ENCODE measurements at regions not wholly inside any gene's neighbourhood (a gene's known extent, or its start where the extent isn't known, plus 50 kb on each side); places are given as distances from the start of the nearest gene placed in this dataset.

DNA sequence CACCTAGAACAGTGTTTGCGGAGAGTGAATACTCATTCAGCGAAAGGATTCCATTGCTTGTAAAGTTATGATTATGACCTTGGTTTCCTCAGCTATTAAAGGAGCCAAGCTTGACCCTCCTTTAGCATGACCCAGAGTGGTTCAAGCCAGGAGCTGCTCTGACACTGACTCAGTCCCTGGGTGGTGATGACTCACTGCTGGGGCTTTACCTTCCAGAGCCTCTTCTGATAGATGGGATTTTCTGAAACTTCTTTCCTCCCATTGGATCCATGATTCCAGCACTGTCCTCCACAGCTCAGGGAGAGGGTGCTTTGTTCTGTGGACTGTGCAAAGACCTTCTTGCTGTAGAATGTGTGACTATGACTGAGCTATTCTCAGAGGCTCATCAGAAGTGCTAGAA is 77.4 kb downstream of the S1PR1 start:
- DNase-seq = no peak
- intact Hi-C loops (cut with DNase I) = no loop called here

DNA sequence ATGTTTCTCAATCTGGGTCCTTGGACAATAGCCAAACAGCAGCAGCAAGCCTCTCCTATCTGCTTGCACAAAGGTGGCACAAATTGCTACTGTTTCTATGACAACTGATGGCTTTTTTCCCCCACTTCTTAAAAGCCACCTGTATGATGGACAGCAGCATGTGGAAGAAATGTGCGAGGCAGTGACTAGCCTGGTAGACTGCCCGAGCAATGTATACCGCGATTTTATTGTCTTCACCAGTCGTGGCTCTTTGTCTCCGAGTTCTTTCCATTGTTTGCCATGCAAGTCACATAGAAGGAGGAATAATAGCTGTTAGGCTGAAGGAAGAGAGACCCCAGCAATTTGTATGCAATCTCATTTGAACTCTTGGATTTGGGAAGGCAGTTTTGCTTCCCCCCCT is 79.4 kb downstream of the S1PR1 start:
- DNase-seq = no peak
- intact Hi-C loops (cut with DNase I) = no loop called here

DNA sequence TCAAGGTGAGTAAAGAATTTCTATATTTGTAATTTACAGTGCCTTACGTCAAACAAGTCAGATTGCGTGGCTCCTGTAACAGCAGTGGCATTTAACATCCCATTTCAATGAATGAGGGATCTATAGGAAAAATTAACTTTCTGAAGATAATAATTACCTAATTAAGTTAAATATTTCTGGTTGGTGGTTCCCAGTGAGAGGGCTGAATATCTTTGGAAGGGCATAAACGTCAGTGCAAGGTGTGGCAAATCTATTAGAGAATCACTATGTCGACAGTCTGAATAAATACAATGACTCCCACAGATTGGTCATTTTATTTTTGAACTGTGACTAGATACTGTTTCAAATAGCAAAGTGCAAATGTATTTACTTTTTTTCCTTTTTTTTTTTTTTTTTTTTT is 80.0 kb downstream of the S1PR1 start:
- intact Hi-C loops (cut with DNase I) = no loop called here

DNA sequence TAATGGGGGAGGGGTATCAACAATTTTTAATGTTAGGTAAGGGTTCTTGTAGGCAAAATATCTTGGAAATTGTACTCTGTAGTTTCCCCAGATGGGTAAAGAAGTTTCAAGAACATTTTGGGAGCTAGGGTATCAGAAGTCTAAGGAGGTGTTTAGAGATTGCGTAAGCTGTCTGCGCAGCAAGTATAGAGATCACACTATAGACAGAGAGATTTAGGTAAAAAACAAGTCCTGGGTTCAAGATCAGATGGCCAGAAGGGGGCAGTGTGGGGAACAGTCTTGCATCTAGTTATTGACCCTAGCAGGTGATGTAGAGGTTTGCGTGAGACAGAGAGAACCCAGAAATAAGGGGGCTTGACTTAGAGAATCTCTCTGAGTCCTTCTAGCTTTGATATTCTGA is 80.8 kb downstream of the S1PR1 start:
- intact Hi-C loops (cut with DNase I) = no loop called here
- no peak for DNase-seq

More for the DNA sequence above, 80.0 kb downstream of the S1PR1 start:
- DNase-seq = no peak

DNA sequence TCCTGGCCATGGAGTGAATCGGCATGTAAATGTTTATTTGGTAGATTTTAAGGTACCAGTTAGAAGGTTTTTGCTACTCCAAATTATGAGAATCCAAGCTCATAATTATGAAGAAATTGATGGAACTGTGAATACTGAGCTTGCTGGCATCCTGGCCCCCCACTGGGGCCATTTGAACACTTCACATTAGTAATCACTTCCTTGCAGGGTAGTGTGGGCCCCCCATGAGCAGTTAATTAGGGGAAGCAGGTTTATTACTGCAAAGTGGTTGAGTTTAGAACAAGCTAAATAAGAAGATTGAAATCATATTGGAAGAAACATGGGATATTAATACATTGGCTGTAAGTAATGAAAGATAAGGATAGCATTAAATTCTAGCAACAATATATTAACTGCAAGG is 86.7 kb downstream of the S1PR1 start:
- intact Hi-C loops (cut with DNase I) = no loop called here
- DNase-seq = no peak

DNA sequence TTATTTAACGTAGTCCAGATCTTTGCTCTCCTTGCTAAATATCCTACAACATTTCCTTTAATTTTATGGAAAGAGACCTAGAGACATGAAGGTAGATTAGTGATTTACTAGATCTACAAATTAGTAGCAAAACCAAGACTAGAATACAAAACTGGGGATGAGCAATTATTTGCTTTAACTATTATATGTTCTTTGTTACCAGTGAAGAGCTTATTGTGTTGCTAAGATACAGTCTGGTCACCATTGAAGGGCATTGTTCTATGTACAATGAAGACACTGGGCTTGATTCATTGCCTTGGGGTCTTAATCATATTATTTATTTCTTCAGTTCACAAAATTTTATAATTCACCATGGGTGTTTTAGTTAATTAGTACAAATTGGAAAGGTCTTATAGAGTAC is 88.3 kb downstream of the S1PR1 start:
- intact Hi-C loops (cut with DNase I) = no loop called here
- DNase-seq = no peak

DNA sequence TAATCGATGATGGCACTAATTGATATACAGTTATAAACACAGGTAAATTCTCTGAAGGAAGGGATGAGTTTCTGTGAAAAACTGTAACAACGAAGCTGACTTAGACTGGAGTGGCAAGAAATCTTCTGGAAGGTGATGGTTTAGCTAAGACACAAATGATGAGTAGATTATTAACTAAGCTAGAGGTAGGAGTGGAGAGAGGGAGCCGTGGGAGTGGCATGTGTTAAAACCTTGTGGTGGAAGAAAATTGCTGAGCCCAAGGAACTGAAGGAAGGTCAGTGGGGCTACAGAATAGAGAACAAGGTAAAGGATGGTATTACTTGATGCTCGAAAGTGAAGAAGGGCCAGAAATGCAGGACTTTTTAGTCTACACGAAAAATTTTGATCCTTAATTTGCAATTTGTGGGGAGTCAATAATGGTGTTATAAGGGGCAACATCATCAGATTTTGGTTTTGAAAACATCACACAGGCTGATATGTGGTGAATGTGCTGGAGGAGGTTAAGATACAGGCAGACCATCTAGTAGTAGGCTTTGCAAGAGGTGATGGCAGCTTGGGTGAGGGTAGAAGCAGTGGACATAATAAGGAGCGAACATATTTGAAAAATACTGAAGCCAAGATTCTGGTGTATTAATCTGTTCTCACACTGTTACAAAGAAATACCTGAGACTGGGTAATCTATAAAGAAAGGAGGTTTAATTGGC is 93.8 kb downstream of the S1PR1 start:
- DNase-seq = no peak
- intact Hi-C loops (cut with DNase I) = no loop called here

DNA sequence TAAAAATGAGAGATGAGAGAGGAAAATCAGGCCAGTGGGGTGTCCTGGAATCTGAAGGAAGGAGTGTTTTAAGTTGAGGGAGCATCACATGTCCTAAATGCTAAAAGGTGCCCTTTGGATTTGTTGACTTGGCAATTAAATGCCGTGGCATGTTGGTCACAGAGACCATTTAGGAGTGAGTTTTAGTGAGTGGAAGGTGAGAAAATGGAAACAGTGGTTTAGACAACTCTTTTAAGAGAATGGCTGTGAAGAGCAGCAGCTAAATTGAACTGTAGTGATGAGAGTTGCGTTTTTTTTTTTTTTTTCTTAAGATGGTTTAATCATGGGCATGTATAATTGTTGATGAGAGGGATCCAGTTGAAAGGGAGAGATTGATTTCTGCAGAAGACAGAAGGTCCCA is 95.0 kb downstream of the S1PR1 start:
- intact Hi-C loops (cut with DNase I) = no loop called here
- DNase-seq = no peak

DNA sequence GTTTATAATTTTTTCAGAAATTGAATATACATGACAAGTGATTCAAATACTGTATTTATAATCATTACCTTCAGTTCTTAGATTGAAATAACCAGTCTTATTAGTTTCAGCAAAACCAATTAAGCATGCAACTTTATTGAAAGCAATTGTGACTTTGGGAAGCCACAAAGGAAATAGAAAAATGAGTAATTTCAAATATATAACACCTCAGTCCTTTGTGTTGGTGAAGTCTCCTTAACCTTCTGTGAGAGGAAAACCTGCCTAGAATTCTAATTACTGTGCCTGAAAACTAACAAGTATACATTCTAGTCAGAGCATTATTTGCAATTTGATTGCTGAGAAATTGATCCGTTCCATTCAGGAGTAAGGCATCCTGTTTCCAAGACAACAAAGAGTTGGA is 95.8 kb downstream of the S1PR1 start:
- intact Hi-C loops (cut with DNase I) = no loop called here

DNA sequence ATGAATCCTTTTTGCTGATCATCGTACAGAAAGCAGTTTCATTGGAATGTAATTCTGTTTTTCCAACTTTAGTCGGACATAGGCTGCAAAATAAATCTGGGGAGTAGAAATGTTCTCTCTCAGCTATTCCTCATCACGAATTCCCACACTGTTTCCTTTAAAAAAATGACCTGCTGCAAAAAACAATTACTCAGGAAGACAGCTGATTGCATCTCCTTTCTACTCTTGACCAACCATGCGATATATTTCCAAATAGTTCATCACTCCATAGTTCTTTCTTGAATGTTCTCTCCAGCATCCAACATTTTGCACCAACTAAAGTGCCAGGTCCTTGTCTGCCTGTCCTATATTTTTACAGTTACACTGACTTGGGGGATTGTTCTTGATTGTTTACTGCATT is 96.4 kb downstream of the S1PR1 start:
- no peak for DNase-seq
- intact Hi-C loops (cut with DNase I) = no loop called here

More for the DNA sequence above, 95.8 kb downstream of the S1PR1 start:
- DNase-seq = no peak

DNA sequence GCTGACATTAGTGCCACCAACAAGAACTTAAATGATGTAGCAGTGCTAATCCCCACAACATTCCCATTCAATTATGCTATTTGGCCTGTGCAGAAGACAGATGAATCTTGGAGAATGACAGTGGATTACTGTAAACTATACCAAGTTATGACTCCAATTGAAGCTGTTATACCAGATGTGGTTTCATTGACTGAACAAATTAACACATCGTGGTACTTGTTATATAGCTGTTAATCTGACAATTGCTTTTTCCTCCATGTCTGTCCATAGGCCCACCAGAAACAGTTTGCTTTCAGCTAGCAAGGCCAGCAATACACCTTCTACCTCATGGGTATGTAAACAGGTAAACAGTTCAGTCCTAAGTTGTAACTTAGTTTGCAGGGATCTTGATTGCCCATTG is 101.1 kb downstream of the S1PR1 start:
- intact Hi-C loops (cut with DNase I) = no loop called here
- no peak for DNase-seq

DNA sequence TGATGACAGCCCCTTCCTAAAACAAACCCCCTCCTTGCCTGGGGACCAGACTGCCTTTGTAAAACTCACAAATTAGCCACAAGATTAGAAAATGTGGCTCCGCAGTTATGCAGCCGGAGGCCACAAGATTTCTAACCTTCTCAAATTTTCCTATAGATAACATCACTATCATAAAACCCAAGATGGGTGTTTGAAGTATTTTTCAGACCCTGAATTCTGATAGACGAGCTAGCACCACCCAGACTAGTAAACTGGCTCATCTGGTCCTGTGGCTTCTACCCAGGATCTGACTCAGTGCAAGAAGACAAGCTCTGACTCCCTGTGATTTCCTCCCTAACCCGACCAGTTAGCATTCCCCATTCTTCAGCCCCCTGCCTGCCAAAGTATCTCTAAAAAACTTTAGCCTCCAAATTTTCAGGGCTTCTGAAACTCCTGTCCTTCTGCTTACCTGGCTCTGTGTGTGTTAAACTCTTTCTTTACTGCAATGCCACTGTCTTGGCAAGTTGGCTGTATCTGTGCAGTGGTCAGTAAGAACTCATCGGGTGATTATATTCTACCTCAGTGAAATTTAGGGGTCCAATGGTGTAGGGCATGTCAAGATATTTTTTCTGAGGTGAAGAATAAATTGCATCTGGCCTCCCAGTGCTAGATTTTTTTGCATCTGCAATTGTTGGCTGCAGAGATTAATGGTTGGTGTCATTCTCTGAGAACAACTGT is 102.1 kb downstream of the S1PR1 start:
- intact Hi-C loops (cut with DNase I) = no loop called here
- no peak for DNase-seq

DNA sequence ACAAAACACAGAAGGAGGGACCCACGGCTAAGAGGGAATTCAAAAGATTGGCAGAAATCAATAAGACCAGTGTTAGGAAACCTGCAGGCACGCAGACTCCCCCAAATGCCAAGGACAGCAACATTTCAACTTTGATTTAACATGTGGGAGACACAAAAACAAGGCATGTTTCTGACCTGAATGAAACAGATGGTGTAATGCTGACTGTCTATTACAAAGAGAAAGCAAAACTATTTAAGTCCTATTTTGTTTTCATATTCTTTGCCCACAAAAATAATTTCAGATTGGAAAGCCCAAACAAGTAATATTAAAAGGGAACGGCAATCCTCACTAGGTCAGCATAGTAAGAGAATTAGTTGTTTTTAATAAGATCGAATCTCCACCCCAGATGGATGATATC is 107.9 kb downstream of the S1PR1 start:
- intact Hi-C loops (cut with DNase I) = no loop called here
- DNase-seq = no peak

DNA sequence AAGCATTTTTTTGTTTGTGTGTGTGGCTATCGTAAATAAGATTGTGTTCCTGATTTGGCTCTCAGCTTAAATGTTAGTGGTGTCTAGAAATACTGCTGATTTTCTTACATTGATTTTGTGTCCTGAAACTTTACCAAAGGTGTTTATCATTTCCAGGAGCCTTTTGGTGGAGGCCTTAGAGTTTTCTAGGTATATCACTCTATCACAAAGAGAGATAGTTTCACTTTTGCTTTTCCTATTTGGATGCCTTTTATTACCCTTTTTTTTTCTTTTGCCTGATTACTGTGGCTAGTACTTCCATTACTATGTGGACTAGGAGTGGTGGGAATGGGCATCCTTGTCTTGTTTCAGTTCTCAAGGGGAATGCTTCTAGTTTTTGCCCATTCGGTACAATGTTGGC is 109.6 kb downstream of the S1PR1 start:
- intact Hi-C loops (cut with DNase I) = no loop called here
- no peak for DNase-seq

DNA sequence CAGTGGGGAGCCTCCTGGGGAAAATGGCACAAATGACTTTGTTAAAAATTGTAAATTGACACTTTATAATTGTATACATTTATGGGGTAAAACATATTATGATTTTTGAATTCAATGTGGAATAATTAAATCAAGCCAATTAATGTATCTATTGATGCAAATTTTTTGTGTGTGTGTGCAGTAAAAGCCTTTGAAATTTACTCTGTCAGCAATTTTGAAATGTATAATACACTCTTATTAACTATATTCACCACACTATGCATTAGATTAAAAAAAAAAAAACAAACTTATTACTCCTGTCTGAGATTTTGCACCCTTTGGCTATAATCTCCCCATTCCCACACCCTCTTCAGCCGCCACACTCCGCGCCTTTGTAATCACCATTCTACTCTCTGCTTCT is 119.2 kb downstream of the S1PR1 start:
- DNase-seq = no peak
- intact Hi-C loops (cut with DNase I) = loop anchor here (5.0 kb wide), 1 partner anchor 49 kb away; no protein-coding TSS in a partner anchor

DNA sequence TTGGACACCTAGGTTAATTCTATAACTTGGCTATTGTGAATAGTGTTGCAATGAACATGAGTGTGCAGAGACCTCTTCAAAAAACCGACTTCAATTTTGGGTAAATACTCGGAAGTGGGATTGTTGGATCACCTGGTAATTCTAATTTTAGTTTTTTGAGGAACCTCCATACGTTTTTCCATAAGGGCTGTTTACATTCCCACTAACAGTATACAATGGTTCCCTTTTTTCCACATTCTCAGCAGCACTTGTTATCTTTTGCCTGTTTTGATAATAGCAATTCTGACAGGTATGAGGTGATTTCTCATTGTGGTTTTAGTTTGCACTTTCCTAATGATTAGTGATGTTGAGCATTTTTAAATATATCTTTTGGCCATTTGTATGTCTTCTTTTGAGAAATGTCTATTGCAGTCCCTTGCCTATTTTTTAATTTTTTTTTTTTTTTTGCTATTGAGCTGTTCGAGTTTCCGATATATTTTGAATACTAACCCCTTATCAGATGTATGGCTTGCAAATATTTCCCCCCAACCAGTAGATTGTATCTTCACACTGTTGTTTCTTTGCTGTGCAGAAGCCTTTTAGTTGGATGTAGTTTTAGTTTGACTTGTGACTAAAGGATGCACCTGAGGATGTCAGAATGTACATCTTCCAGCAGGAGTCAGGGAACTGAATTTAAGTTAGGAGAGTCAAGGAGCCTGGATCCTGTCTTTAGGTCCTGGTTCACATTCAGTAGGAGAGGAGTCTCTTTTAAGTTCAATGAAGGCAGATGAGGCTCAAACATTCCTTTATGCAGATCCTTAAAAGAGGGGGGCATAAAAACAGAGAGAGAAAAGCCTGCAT is 120.0 kb downstream of the S1PR1 start:
- no peak for DNase-seq
- intact Hi-C loops (cut with DNase I) = loop anchor here (5.0 kb wide), 1 partner anchor 50 kb away; no protein-coding TSS in a partner anchor

DNA sequence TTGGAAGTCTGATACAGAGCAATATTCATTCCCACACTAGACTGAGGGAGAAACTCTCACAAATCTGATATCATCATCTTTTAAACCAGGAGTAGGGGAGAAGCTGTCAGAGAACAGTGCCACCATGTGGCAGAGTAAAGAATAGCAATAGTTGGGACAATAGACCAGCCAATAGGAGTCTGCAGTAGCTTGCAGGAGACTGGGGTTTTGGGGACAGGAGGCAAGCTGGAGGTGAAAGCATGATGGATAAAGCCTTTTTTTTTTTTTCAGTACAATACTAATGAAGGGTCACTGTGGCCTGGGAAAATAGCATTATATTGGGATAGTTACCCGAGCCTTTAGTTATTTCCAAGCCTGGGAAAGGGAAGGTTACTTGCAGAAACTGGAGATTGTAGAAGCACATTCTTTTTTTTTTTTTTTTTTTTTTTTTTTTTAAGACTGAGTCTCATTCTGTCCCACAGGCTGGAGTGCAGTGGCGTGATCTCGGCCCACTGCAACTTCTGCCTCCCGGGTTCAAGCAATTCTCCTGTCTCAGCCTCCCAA is 120.7 kb downstream of the S1PR1 start:
- intact Hi-C loops (cut with DNase I) = loop anchor here (5.0 kb wide), 1 partner anchor 50 kb away; no protein-coding TSS in a partner anchor
- peak in 40 of 42 donors; percentile 6 to 88 (median 66) for DNase-seq

DNA sequence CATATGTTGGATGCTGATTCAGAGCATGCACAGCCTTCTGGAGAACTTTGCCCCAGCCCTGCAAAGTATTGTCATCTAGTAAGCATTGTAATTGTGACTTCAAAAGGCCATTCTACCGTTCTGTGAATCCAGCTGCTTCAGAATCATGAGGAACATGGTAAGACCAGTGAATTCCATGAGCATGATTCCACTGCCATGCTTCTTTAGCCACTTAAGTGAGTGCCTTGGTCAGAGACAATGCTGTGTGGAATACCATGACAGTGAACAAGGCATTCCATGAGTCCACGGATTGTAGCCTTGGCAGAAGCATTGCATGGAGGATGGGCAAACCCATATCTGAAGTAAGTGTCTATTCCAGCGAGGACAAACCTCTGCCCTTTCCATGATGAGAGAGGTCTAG is 123.7 kb downstream of the S1PR1 start:
- intact Hi-C loops (cut with DNase I) = no loop called here
- DNase-seq = no peak

DNA sequence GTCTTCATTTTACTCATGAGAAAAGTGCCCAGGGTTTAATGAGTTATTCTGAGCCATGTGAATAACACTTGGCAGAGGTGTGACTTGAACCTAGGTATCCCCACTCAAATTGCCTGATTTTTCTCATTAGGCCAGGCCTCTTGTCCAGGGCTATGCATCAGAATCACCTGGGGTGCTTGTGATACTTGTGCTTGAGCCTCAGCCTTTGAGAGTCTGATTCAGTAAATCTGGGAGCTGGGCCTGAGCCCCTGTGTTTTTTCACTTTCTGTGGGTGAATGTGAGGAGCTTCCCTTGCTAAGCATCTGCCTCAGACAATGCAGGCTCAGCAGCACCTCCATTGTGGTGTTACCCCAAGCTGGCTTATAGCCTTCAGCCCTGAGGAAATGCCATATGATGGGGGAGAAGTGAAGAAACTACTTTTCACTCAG is 127.1 kb downstream of the S1PR1 start:
- no peak for DNase-seq
- intact Hi-C loops (cut with DNase I) = no loop called here

Measured in head of caudate nucleus (tissue), 42 donors.